ENCODE measurements at regions not wholly inside any gene's neighbourhood (a gene's known extent, or its start where the extent isn't known, plus 50 kb on each side); places are given as distances from the start of the nearest gene placed in this dataset.
A peak's percentile ranks its signal among the peaks of the same experiment; 100 is the strongest.
"Not testable (repeated sequence)": the region's sequence is repeated elsewhere in the genome, so short reads cannot be mapped to it uniquely, and the experiment has no call there.

GRCh38 chr1:206356310-206356709 is 114.0 kb upstream of the IKBKE start:
- intact Hi-C loops (cut with micrococcal nuclease) = not testable (repeated sequence)

GRCh38 chr1:206357962-206358361 is 112.3 kb upstream of the IKBKE start:
- H3K36me3 Mint-ChIP-seq; H3K27me3 ChIP-seq (ENCODE audit: control insufficient read depth in 2 of 2, insufficient read depth in 2 of 2, low read length in 2 of 2); H3K9me3 Mint-ChIP-seq; intact Hi-C loops (cut with micrococcal nuclease); H3K4me1 Mint-ChIP-seq; H4K20me1 ChIP-seq (ENCODE audit: insufficient read depth, low read length); H3K9me3 ChIP-seq (replicated peaks in 1 of 2; ENCODE audit: control insufficient read depth in 1 of 2, insufficient read depth in 1 of 2, low read length in 2 of 2); H3K36me3 ChIP-seq (replicated peaks in 1 of 2; ENCODE audit: control insufficient read depth in 1 of 2, insufficient read depth in 2 of 2, low read length in 2 of 2); H3K79me2 ChIP-seq (ENCODE audit: insufficient read depth, low read length); H3K4me2 ChIP-seq (replicated peaks; ENCODE audit: extremely low read depth, low read length, poor library complexity, severe bottlenecking); DNase-seq; H3K4me3 Mint-ChIP-seq; H3K9ac ChIP-seq (ENCODE audit: insufficient read depth, low read length, poor library complexity, severe bottlenecking); H2AFZ ChIP-seq (ENCODE audit: insufficient read depth, low read depth, low read length, poor library complexity, severe bottlenecking); H3K27me3 Mint-ChIP-seq (ENCODE audit: low read depth in 3 of 3); H3K4me3 ChIP-seq (replicated peaks in 1 of 3; ENCODE audit: low read depth in 2 of 3, low read length in 3 of 3); H3K4me1 ChIP-seq (ENCODE audit: control insufficient read depth in 1 of 2, insufficient read depth in 2 of 2, low read length in 2 of 2): not testable (repeated sequence)
- H3K27ac ChIP-seq (ENCODE audit: low read depth in 1 of 2, low read length in 2 of 2) = peak overlapping the region in 1 of 2 donors; percentile 36
- no CpG with 5 or more reads among the region's 3 CpGs for WGBS (ENCODE audit: insufficient coverage)
- H3K27ac Mint-ChIP-seq = peak overlapping the region; percentile 73 to 89 (median 82)

More at GRCh38 chr1:206356310-206356709, 114.0 kb upstream of the IKBKE start:
- H3K4me1 Mint-ChIP-seq; H3K79me2 ChIP-seq (ENCODE audit: insufficient read depth, low read length); H3K36me3 Mint-ChIP-seq; H3K27me3 Mint-ChIP-seq (ENCODE audit: low read depth in 3 of 3); H3K4me2 ChIP-seq (replicated peaks; ENCODE audit: extremely low read depth, low read length, poor library complexity, severe bottlenecking); H3K9me3 Mint-ChIP-seq; H3K4me3 ChIP-seq (replicated peaks in 1 of 3; ENCODE audit: low read depth in 2 of 3, low read length in 3 of 3); H3K4me1 ChIP-seq (ENCODE audit: control insufficient read depth in 1 of 2, insufficient read depth in 2 of 2, low read length in 2 of 2); H2AFZ ChIP-seq (ENCODE audit: insufficient read depth, low read depth, low read length, poor library complexity, severe bottlenecking); H3K27ac ChIP-seq (ENCODE audit: low read depth in 1 of 2, low read length in 2 of 2); H3K27me3 ChIP-seq (ENCODE audit: control insufficient read depth in 2 of 2, insufficient read depth in 2 of 2, low read length in 2 of 2); H3K9ac ChIP-seq (ENCODE audit: insufficient read depth, low read length, poor library complexity, severe bottlenecking); H3K36me3 ChIP-seq (replicated peaks in 1 of 2; ENCODE audit: control insufficient read depth in 1 of 2, insufficient read depth in 2 of 2, low read length in 2 of 2); H4K20me1 ChIP-seq (ENCODE audit: insufficient read depth, low read length); H3K9me3 ChIP-seq (replicated peaks in 1 of 2; ENCODE audit: control insufficient read depth in 1 of 2, insufficient read depth in 1 of 2, low read length in 2 of 2); H3K4me3 Mint-ChIP-seq: not testable (repeated sequence)
- peak; percentile 0 to 58 (median 23) for DNase-seq
- peak overlapping the region in 2 of 7 donors; percentile 30 to 57 for H3K27ac Mint-ChIP-seq

- H3K9me3 ChIP-seq (replicated peaks in 1 of 2; ENCODE audit: control insufficient read depth in 1 of 2, insufficient read depth in 1 of 2, low read length in 2 of 2); H3K36me3 ChIP-seq (replicated peaks in 1 of 2; ENCODE audit: control insufficient read depth in 1 of 2, insufficient read depth in 2 of 2, low read length in 2 of 2); DNase-seq; intact Hi-C loops (cut with micrococcal nuclease); H4K20me1 ChIP-seq (ENCODE audit: insufficient read depth, low read length); H3K9me3 Mint-ChIP-seq; H3K79me2 ChIP-seq (ENCODE audit: insufficient read depth, low read length); H3K4me2 ChIP-seq (replicated peaks; ENCODE audit: extremely low read depth, low read length, poor library complexity, severe bottlenecking); H3K36me3 Mint-ChIP-seq; H2AFZ ChIP-seq (ENCODE audit: insufficient read depth, low read depth, low read length, poor library complexity, severe bottlenecking); H3K27ac Mint-ChIP-seq; H3K27ac ChIP-seq (ENCODE audit: low read depth in 1 of 2, low read length in 2 of 2); H3K4me3 ChIP-seq (replicated peaks in 1 of 3; ENCODE audit: low read depth in 2 of 3, low read length in 3 of 3); H3K27me3 ChIP-seq (ENCODE audit: control insufficient read depth in 2 of 2, insufficient read depth in 2 of 2, low read length in 2 of 2); H3K4me1 ChIP-seq (ENCODE audit: control insufficient read depth in 1 of 2, insufficient read depth in 2 of 2, low read length in 2 of 2); H3K4me3 Mint-ChIP-seq; H3K27me3 Mint-ChIP-seq (ENCODE audit: low read depth in 3 of 3); H3K9ac ChIP-seq (ENCODE audit: insufficient read depth, low read length, poor library complexity, severe bottlenecking): not testable (repeated sequence)
- no CpG with 5 or more reads among the region's 3 CpGs for WGBS (ENCODE audit: insufficient coverage)
- peaks cover 10% of the 10 kb centered on the region for H3K4me1 Mint-ChIP-seq
These were observed 111.5 kb upstream of the IKBKE start for GRCh38 chr1:206358771-206359170.

GRCh38 chr1:206359377-206359776 is 110.9 kb upstream of the IKBKE start:
- H3K4me3 Mint-ChIP-seq; H3K9me3 ChIP-seq (replicated peaks in 1 of 2; ENCODE audit: control insufficient read depth in 1 of 2, insufficient read depth in 1 of 2, low read length in 2 of 2); H3K36me3 Mint-ChIP-seq; H3K27ac Mint-ChIP-seq; H3K79me2 ChIP-seq (ENCODE audit: insufficient read depth, low read length); H3K27ac ChIP-seq (ENCODE audit: low read depth in 1 of 2, low read length in 2 of 2); H3K9ac ChIP-seq (ENCODE audit: insufficient read depth, low read length, poor library complexity, severe bottlenecking); H3K27me3 Mint-ChIP-seq (ENCODE audit: low read depth in 3 of 3); H3K4me2 ChIP-seq (replicated peaks; ENCODE audit: extremely low read depth, low read length, poor library complexity, severe bottlenecking); H3K27me3 ChIP-seq (ENCODE audit: control insufficient read depth in 2 of 2, insufficient read depth in 2 of 2, low read length in 2 of 2); H2AFZ ChIP-seq (ENCODE audit: insufficient read depth, low read depth, low read length, poor library complexity, severe bottlenecking); DNase-seq; H3K9me3 Mint-ChIP-seq; H4K20me1 ChIP-seq (ENCODE audit: insufficient read depth, low read length); intact Hi-C loops (cut with micrococcal nuclease); H3K36me3 ChIP-seq (replicated peaks in 1 of 2; ENCODE audit: control insufficient read depth in 1 of 2, insufficient read depth in 2 of 2, low read length in 2 of 2); H3K4me3 ChIP-seq (replicated peaks in 1 of 3; ENCODE audit: low read depth in 2 of 3, low read length in 3 of 3); H3K4me1 ChIP-seq (ENCODE audit: control insufficient read depth in 1 of 2, insufficient read depth in 2 of 2, low read length in 2 of 2): not testable (repeated sequence)
- peaks cover 11% of the 10 kb centered on the region for H3K4me1 Mint-ChIP-seq

Data from CD14-positive monocyte (primary cell).